GM19397 (cell line): ENCODE measurements at regions not wholly inside any gene's neighbourhood (a gene's known extent, or its start where the extent isn't known, plus 50 kb on each side); places are given as distances from the start of the nearest gene placed in this dataset.

Experiments
- ATAC-seq: cut with Tn5 transposase; IDR thresholded peaks from one replicate; pipeline ENCODE4 v1.9.1; 2021; ENCODE audit warnings: mild to moderate bottlenecking, moderate library complexity; ENCODE audit not compliant: unreplicated experiment

GRCh38 chr22:48869161-48869560 is 958.5 kb downstream of the BRD1 start:
- ATAC-seq = no peak

GRCh38 chr22:48868554-48868953 is 959.1 kb downstream of the BRD1 start:
- no peak for ATAC-seq

- no peak for ATAC-seq
Measured at GRCh38 chr22:48867891-48868290, 959.8 kb downstream of the BRD1 start.

GRCh38 chr22:48866906-48867681 is 960.6 kb downstream of the BRD1 start:
- no peak for ATAC-seq

- ATAC-seq = no peak
Measured at GRCh38 chr22:48864748-48865147, 962.9 kb downstream of the BRD1 start.

- no peak for ATAC-seq
Measured at GRCh38 chr22:48863965-48864528, 963.6 kb downstream of the BRD1 start.

GRCh38 chr22:48860557-48860956 is 967.1 kb downstream of the BRD1 start:
- no peak for ATAC-seq

- no peak for ATAC-seq
Measured at GRCh38 chr22:48858856-48859255, 968.8 kb downstream of the BRD1 start.

GRCh38 chr22:48858121-48858520 is 969.6 kb downstream of the BRD1 start:
- no peak for ATAC-seq

GRCh38 chr22:48857202-48857805 is 970.4 kb downstream of the BRD1 start:
- no peak for ATAC-seq

- ATAC-seq = no peak
Measured at GRCh38 chr22:48856308-48856615, 971.4 kb downstream of the BRD1 start.

GRCh38 chr22:48855593-48856307 is 971.9 kb downstream of the BRD1 start:
- no peak for ATAC-seq

- ATAC-seq = no peak
Measured at GRCh38 chr22:48855013-48855412, 972.7 kb downstream of the BRD1 start.

- ATAC-seq = no peak
Measured at GRCh38 chr22:48853627-48854240, 973.9 kb downstream of the BRD1 start.

- ATAC-seq = no peak
Measured at GRCh38 chr22:48851933-48852549, 975.6 kb downstream of the BRD1 start.

GRCh38 chr22:48850658-48851287 is 976.9 kb downstream of the BRD1 start:
- no peak for ATAC-seq

- no peak for ATAC-seq
Measured at GRCh38 chr22:48849963-48850657, 977.6 kb downstream of the BRD1 start.

GRCh38 chr22:48849219-48849912 is 978.3 kb downstream of the BRD1 start:
- no peak for ATAC-seq

GRCh38 chr22:48846200-48846599 is 981.5 kb downstream of the BRD1 start:
- no peak for ATAC-seq
